HG03060 (cell line): ENCODE measurements at regions not wholly inside any gene's neighbourhood (a gene's known extent, or its start where the extent isn't known, plus 50 kb on each side); places are given as distances from the start of the nearest gene placed in this dataset.

Source experiments
- ATAC-seq: cut with Tn5 transposase; IDR thresholded peaks from one replicate; pipeline ENCODE4 v1.9.1; 2021; ENCODE audit warnings: low read depth, moderate number of reproducible peaks; ENCODE audit not compliant: unreplicated experiment

- no peak for ATAC-seq
These were observed 49.9 kb upstream of the ABI3BP start for GRCh38 chr3:101042996-101043686.
